ENCODE measurements at regions not wholly inside any gene's neighbourhood (a gene's known extent, or its start where the extent isn't known, plus 50 kb on each side); places are given as distances from the start of the nearest gene placed in this dataset.

GRCh38 chr1:220374449-220374848 lies 102.2 kb upstream of the RAB3GAP2 start:
- no peaks in the 10 kb centered on the region for H4K20me1 ChIP-seq (ENCODE audit: insufficient read depth, poor library complexity, severe bottlenecking)
- no peaks in the 10 kb centered on the region for H3K9me3 ChIP-seq (ENCODE audit: low read depth)
- no peak for TF ChIP-seq EZH2 (IDR thresholded peaks at IDR 0.05; ENCODE audit: borderline replicate concordance)
- H3K4me1 ChIP-seq (ENCODE audit: insufficient read depth), result peaks cover 11% of the 10 kb centered on the region
- no peaks in the 10 kb centered on the region for H3K9me2 ChIP-seq (replicated peaks; ENCODE audit: insufficient read depth)
- H3K27me3 ChIP-seq, result no peaks in the 10 kb centered on the region
- H3K79me2 ChIP-seq, result no peaks in the 10 kb centered on the region
- H3K36me3 ChIP-seq (replicated peaks; ENCODE audit: insufficient read depth, low read depth), result no peaks in the 10 kb centered on the region
- 97% methylated on average over 2 of the region's 2 CpGs for WGBS (ENCODE audit: low lambda C conversion rate, missing lambda C conversion rate)
- H3K4me3 ChIP-seq, result no peak overlapping the region
- H3K4me2 ChIP-seq, result no peak overlapping the region
- no peak overlapping the region for H3K27ac ChIP-seq
- H2AFZ ChIP-seq, result no peak overlapping the region
- no peak for DNase-seq (ENCODE audit: low spot score)

DNA sequence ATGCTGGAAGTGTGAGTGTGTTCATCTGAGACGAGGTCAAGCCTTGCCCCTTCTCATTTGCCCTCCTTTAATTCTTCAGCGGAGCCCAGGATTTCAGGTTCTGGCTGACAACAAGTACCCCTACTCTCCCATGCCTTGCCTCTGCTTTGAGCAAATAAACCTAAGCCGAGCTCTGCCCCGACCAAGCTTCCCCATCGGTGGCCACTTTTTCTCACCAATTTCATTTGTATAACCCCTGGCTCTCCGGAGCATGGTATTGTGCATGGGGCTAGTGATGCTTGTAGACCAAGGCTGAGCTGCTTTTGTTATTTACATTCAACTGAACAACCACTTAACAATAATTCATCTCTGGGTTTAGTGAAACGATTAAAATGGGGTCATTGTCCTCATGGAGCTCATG lies 100.2 kb upstream of the RAB3GAP2 start:
- no peak for DNase-seq (ENCODE audit: low spot score)

DNA sequence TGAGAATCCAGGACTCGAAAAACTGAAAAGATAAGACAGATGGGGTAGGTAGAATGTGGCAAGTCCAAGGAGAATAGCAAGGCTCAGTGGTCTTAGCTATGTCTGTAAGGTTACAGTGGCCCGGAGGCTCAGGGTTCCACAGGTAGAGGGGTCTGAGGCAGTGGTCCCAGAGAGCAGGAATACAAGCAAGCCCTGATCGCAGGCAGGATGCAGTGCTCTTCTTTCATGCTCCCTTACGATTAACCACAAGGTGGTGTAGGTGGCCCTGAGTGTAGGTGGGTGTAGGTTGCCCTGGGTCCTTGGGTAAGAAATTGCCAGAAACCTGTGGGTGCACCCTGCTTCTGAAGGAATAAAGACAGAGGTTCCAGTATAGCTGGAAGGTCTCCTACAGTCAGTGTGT lies 99.1 kb upstream of the RAB3GAP2 start:
- no peak overlapping the region for H3K4me2 ChIP-seq

More for the DNA sequence above, 100.2 kb upstream of the RAB3GAP2 start:
- Histone ChIP-seq H4K20me1 (ENCODE audit: insufficient read depth, poor library complexity, severe bottlenecking) (no peaks in the 10 kb centered on the region), H3K4me1 (ENCODE audit: insufficient read depth) (peaks cover 7% of the 10 kb centered on the region), H3K27ac (no peak overlapping the region), H3K9me2 (replicated peaks; ENCODE audit: insufficient read depth) (no peaks in the 10 kb centered on the region), H3K27me3 (no peaks in the 10 kb centered on the region), H3K4me2 (no peak overlapping the region), H3K4me3 (no peak overlapping the region), H3K36me3 (replicated peaks; ENCODE audit: insufficient read depth, low read depth) (no peaks in the 10 kb centered on the region), H2AFZ (no peak overlapping the region), H3K79me2 (no peaks in the 10 kb centered on the region), H3K9me3 (ENCODE audit: low read depth) (no peaks in the 10 kb centered on the region)
- WGBS (ENCODE audit: low lambda C conversion rate, missing lambda C conversion rate), result 87% methylated on average over 7 of the region's 7 CpGs
- TF ChIP-seq EZH2 (IDR thresholded peaks at IDR 0.05; ENCODE audit: borderline replicate concordance) (no peak), CTCF (IDR thresholded peaks at IDR 0.05; ENCODE audit: poor library complexity) (no peak), EZH2phosphoT487 (IDR thresholded peaks at IDR 0.05; ENCODE audit: low read depth, severe bottlenecking, unreplicated experiment) (no peak)

More for the DNA sequence above, 99.1 kb upstream of the RAB3GAP2 start:
- Histone ChIP-seq H3K36me3 (replicated peaks; ENCODE audit: insufficient read depth, low read depth) (no peaks in the 10 kb centered on the region), H4K20me1 (ENCODE audit: insufficient read depth, poor library complexity, severe bottlenecking) (no peaks in the 10 kb centered on the region), H3K9me2 (replicated peaks; ENCODE audit: insufficient read depth) (no peaks in the 10 kb centered on the region), H2AFZ (no peak overlapping the region), H3K27me3 (no peaks in the 10 kb centered on the region), H3K79me2 (no peaks in the 10 kb centered on the region), H3K27ac (no peak overlapping the region), H3K9me3 (ENCODE audit: low read depth) (no peaks in the 10 kb centered on the region), H3K4me3 (no peak overlapping the region), H3K4me1 (ENCODE audit: insufficient read depth) (peaks cover 7% of the 10 kb centered on the region)
- TF ChIP-seq EZH2 (IDR thresholded peaks at IDR 0.05; ENCODE audit: borderline replicate concordance), result no peak
- no peak for TF ChIP-seq EZH2phosphoT487 (IDR thresholded peaks at IDR 0.05; ENCODE audit: low read depth, severe bottlenecking, unreplicated experiment)
- no peak for TF ChIP-seq CTCF (IDR thresholded peaks at IDR 0.05; ENCODE audit: poor library complexity)
- peak; percentile 20 for DNase-seq (ENCODE audit: low spot score)
- WGBS (ENCODE audit: low lambda C conversion rate, missing lambda C conversion rate), result 69% methylated on average over 4 of the region's 4 CpGs

Measured in hepatocyte (in vitro differentiated cells).